PFSK-1 (cell line): ENCODE measurements at regions not wholly inside any gene's neighbourhood (a gene's known extent, or its start where the extent isn't known, plus 50 kb on each side); places are given as distances from the start of the nearest gene placed in this dataset.

ENCODE experiments used
- FOXP2 ChIP-seq: optimal IDR thresholded peaks from 2 replicates; pipeline ENCODE3; 2011; ENCODE audit warnings: borderline replicate concordance, control low read depth, inconsistent platforms; ENCODE audit not compliant: insufficient read depth; ENCODE audit errors: extremely low read length, extremely low read depth
- POLR2AphosphoS5 ChIP-seq: IDR thresholded peaks from 2 replicates; pipeline ENCODE4 v1.6.1; 2012; ENCODE audit warnings: low read depth, mild to moderate bottlenecking, control low read depth, low read length, moderate library complexity
- SIN3A ChIP-seq: IDR thresholded peaks from 2 replicates; pipeline ENCODE4 v1.6.1; 2012; ENCODE audit warnings: mild to moderate bottlenecking, low read length, moderate library complexity, borderline replicate concordance; ENCODE audit not compliant: insufficient read depth
- TAF1 ChIP-seq: IDR thresholded peaks from 2 replicates; pipeline ENCODE4 v1.6.1; 2012; ENCODE audit warnings: low read length, control low read depth, borderline replicate concordance; ENCODE audit not compliant: insufficient read depth
- TF ChIP-seq, protein P1 (sequence below), 2 experiments: IDR thresholded peaks; 2 replicates each; pipeline versions ENCODE4 v1.6.1 to v1.8.0; 2011 to 2012; ENCODE audit warnings: low read depth in 2 of 2, low read length in 2 of 2, control low read depth in 1 of 2, inconsistent platforms in 1 of 2, mild to moderate bottlenecking in 1 of 2, moderate library complexity in 1 of 2; ENCODE audit not compliant: insufficient read depth in 1 of 2

DNA sequence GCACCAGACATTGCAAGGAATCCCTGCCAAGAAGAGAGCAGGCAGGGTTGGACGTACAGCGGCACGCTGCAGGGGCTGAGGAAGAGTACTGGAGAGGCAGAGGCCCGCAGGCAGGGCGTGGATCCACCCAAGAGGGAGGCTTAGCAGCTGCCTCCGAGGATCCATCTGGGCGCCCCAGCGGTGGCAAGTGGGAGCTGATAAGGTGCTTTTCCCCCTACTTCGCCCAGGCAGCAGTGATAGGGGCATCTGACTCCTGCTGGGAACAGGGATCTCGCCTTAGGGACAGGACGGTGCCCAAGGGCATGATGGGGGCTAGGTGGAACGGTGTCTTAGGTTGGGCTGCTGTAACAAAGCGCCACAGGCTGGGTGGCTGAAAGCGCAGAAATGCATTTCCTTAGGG lies 67.4 kb upstream of the HS6ST1 start:
- no peak for TF ChIP-seq FOXP2
- no peak for TF ChIP-seq POLR2AphosphoS5
- no peak for TF ChIP-seq SIN3A
- TF ChIP-seq TAF1, result no peak
- TF ChIP-seq, protein P1, sequence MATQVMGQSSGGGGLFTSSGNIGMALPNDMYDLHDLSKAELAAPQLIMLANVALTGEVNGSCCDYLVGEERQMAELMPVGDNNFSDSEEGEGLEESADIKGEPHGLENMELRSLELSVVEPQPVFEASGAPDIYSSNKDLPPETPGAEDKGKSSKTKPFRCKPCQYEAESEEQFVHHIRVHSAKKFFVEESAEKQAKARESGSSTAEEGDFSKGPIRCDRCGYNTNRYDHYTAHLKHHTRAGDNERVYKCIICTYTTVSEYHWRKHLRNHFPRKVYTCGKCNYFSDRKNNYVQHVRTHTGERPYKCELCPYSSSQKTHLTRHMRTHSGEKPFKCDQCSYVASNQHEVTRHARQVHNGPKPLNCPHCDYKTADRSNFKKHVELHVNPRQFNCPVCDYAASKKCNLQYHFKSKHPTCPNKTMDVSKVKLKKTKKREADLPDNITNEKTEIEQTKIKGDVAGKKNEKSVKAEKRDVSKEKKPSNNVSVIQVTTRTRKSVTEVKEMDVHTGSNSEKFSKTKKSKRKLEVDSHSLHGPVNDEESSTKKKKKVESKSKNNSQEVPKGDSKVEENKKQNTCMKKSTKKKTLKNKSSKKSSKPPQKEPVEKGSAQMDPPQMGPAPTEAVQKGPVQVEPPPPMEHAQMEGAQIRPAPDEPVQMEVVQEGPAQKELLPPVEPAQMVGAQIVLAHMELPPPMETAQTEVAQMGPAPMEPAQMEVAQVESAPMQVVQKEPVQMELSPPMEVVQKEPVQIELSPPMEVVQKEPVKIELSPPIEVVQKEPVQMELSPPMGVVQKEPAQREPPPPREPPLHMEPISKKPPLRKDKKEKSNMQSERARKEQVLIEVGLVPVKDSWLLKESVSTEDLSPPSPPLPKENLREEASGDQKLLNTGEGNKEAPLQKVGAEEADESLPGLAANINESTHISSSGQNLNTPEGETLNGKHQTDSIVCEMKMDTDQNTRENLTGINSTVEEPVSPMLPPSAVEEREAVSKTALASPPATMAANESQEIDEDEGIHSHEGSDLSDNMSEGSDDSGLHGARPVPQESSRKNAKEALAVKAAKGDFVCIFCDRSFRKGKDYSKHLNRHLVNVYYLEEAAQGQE (IDR thresholded peaks at IDR 0.05; ENCODE audit: insufficient read depth in 1 of 2, low read depth in 2 of 2, low read length in 2 of 2), result no peak

DNA sequence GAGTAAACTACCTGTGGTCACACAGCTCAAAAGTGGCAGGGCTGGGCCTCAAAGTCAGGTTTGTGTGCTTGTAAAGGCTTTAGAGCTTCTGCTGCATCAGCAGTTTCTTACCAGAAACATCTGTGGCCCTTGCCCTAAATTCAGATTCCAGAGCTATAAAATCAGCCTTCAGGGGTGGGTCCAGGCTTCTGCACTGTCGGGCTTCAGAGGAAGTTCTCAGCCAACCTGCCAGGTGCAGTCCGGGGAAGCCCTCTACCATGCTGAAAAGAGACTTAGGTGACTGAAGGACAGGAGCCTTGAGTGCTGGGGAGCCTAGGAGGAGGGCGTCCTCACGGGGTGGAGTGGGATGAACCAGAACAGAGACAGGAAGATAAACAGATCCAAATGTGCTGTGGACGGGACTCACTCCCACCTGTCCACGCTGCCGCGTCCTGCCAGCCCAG lies 69.9 kb upstream of the HS6ST1 start:
- TF ChIP-seq, protein P1 (IDR thresholded peaks at IDR 0.05; ENCODE audit: insufficient read depth in 1 of 2, low read depth in 2 of 2, low read length in 2 of 2), result no peak
- TF ChIP-seq TAF1, result no peak
- TF ChIP-seq FOXP2, result no peak
- no peak for TF ChIP-seq SIN3A
- TF ChIP-seq POLR2AphosphoS5, result no peak

DNA sequence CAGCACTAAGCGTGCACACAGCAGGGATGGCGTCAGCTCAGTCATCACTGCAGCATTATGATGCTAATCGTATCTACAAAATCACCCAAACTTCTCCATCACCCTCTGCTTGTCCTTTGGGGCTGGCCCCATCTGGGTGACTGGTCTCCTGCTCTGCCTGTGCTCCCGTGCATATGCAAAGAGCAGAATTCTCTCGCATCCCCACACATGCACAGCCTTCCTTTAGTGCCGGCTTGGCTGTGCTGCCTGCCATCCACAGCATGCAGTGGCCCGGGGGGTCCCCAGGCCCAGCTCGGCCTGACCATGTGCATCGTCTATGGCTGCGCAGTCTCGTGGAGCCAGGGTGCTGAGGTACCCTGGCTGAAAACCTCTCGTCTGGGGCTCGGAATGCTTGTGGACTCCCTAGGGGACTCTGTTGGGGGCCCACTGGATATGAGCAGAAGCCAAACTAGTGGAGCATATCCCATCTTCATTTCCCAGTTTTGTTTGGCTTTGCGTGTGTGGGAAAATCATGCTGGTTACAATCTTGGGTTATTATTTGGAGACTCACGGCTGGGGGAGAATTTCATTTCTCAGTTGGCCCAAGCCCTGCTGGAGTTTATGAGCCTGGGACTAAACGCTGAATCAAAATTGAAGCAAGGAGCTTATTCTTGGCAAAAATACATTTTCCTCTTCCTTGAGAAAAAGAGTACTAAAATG lies 70.9 kb upstream of the HS6ST1 start:
- TF ChIP-seq, protein P1 (IDR thresholded peaks at IDR 0.05; ENCODE audit: insufficient read depth in 1 of 2, low read depth in 2 of 2, low read length in 2 of 2), result no peak
- no peak for TF ChIP-seq POLR2AphosphoS5
- TF ChIP-seq TAF1, result no peak
- TF ChIP-seq SIN3A, result no peak
- TF ChIP-seq FOXP2, result no peak

DNA sequence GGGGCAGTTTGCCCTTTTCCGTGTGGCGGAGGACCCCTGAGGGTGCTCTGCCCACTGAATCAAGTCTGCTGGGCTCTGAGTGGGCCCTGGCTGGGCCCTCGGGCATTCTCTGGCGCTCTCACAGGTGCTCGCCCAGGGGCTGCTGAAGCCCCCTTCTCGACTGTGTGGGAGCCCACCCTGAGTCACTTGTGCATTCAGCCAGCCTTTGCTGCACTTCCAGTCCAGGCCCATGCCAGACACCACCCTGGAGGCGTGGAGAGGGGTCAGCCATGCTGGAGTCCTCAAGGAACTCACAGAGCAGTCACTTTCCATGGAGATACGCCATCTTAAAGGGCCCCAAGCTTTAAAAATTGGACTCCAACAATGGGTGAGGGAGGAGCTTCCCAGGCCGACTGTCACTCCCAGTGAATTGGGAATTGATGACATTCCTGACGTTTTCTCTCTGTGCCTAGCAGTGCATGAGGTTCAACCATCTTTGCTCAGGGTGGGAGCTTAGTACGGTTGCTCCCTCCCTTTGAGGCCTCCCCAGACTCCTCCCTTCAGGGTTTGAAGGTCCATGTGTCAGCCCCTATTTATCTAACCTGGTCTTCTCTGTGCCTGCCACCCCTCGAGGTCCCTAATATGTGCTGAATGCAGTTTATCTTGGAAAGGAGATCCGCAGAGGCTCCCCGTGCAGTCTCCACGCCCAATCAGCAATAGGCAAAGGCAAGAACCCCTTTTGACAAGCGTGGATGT lies 71.8 kb upstream of the HS6ST1 start:
- TF ChIP-seq TAF1 (no peak), FOXP2 (no peak), SIN3A (no peak), POLR2AphosphoS5 (no peak)
- TF ChIP-seq, protein P1 (IDR thresholded peaks at IDR 0.05; ENCODE audit: insufficient read depth in 1 of 2, low read depth in 2 of 2, low read length in 2 of 2), result no peak
